Fibroblast of lung (primary cell): ENCODE measurements at regions not wholly inside any gene's neighbourhood (a gene's known extent, or its start where the extent isn't known, plus 50 kb on each side); places are given as distances from the start of the nearest gene placed in this dataset.

Experiments used
- EZH2 ChIP-seq: IDR thresholded peaks from 2 replicates; pipeline ENCODE4 v1.5.1; 2012; ENCODE audit warnings: low read length, control low read depth, mild to moderate bottlenecking; ENCODE audit errors: missing control alignments
- TF ChIP-seq, protein P1 (sequence below), 2 donors: IDR thresholded peaks in 1 of 2; conservative IDR thresholded peaks in 1 of 2; 1 replicate in 1 of 2; 2 replicates in 1 of 2; pipeline ENCODE4 v1.5.1; 2011 to 2012; ENCODE audit warnings: low read length in 2 of 2, control low read depth in 1 of 2, inconsistent platforms in 1 of 2, low read depth in 1 of 2, mild to moderate bottlenecking in 1 of 2

DNA sequence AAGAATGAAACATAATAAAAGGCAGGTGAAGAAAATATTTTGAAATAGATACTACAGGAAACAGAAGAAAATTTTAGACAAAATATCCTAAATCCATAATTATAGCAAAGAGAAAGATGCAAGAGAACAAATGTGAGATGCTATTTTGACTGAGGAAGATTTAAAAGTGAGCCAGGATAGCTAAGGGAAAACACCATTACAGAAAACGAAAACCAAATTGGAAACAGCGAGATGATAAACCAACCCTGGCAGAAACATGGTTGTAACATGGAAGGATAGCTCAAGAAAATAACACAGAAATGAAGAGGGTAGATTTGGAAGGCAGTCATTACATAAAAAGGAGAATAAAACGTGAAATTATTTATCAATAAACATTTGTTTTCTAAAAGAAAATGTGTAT, 267.2 kb upstream of the NREP start:
- TF ChIP-seq, protein P1, sequence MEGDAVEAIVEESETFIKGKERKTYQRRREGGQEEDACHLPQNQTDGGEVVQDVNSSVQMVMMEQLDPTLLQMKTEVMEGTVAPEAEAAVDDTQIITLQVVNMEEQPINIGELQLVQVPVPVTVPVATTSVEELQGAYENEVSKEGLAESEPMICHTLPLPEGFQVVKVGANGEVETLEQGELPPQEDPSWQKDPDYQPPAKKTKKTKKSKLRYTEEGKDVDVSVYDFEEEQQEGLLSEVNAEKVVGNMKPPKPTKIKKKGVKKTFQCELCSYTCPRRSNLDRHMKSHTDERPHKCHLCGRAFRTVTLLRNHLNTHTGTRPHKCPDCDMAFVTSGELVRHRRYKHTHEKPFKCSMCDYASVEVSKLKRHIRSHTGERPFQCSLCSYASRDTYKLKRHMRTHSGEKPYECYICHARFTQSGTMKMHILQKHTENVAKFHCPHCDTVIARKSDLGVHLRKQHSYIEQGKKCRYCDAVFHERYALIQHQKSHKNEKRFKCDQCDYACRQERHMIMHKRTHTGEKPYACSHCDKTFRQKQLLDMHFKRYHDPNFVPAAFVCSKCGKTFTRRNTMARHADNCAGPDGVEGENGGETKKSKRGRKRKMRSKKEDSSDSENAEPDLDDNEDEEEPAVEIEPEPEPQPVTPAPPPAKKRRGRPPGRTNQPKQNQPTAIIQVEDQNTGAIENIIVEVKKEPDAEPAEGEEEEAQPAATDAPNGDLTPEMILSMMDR (conservative IDR thresholded peaks at IDR 0.05 in 1 of 2, IDR thresholded peaks at IDR 0.05 in 1 of 2; ENCODE audit: low read depth in 1 of 2, low read length in 2 of 2): no peak
- TF ChIP-seq EZH2: no peak
